Thoracic aorta (tissue), 2 donors: ENCODE measurements at regions not wholly inside any gene's neighbourhood (a gene's known extent, or its start where the extent isn't known, plus 50 kb on each side); places are given as distances from the start of the nearest gene placed in this dataset.

Source experiments
- ATAC-seq: fragments of 150-250 bp; one replicate; pipeline ENCODE4 v1.8.0; 2017; ENCODE audit warnings: low read depth; ENCODE audit not compliant: insufficient number of reproducible peaks, low FRiP score
- DNase-seq: peaks from one replicate; pipeline ENCODE4 v3.0.0-alpha.2; 2020; ENCODE audit warnings: low spot score
- H3K27ac ChIP-seq, 2 donors: fragments of 200-600 bp; sonication (generic); 1 replicate in 1 of 2; 2 replicates in 1 of 2; pipeline ENCODE4 v1.5.1; 2016; ENCODE audit warnings: mild to moderate bottlenecking in 2 of 2, moderate library complexity in 2 of 2
- H3K27me3 ChIP-seq: fragments of 200-600 bp; sonication (generic); replicated peaks from 2 replicates; pipeline ENCODE4 v1.6.0; 2016; ENCODE audit warnings: mild to moderate bottlenecking; ENCODE audit not compliant: insufficient read depth
- H3K36me3 ChIP-seq: fragments of 200-600 bp; sonication (generic); one replicate; pipeline ENCODE4 v1.5.1; 2016
- H3K4me1 ChIP-seq, 2 donors: fragments of 200-600 bp; sonication (generic); 1 replicate in 1 of 2; 2 replicates in 1 of 2; pipeline versions ENCODE4 v1.5.1 to v1.6.0; 2016; ENCODE audit warnings: low read depth in 2 of 2, mild to moderate bottlenecking in 1 of 2; ENCODE audit not compliant: control insufficient read depth in 1 of 2
- H3K4me3 ChIP-seq: fragments of 200-600 bp; sonication (generic); 2 replicates; pipeline ENCODE4 v1.5.1; 2016; ENCODE audit warnings: mild to moderate bottlenecking
- H3K9me3 ChIP-seq: fragments of 200-600 bp; sonication (generic); 2 replicates; pipeline ENCODE4 v1.5.1; 2016
- CTCF ChIP-seq: fragments of 200-600 bp; sonication (generic); IDR thresholded peaks from one replicate; pipeline ENCODE4 v1.5.1; 2019; ENCODE audit warnings: antibody characterized with exemption

GRCh38 chr17:77466596-77467223 lies 325.9 kb downstream of the SEC14L1 start:
- ATAC-seq (no peak), DNase-seq (no peak)
- no peak overlapping the region for H3K4me3 ChIP-seq
- H3K9me3 ChIP-seq, result no peaks in the 10 kb centered on the region
- no peak for TF ChIP-seq CTCF
- H3K4me1 ChIP-seq, result peaks cover 19 to 27% of the 10 kb centered on the region in 2 donors
- H3K27ac ChIP-seq, result no peak overlapping the region
- H3K36me3 ChIP-seq, result no peaks in the 10 kb centered on the region
- H3K27me3 ChIP-seq, result no peaks in the 10 kb centered on the region

- Histone ChIP-seq H3K36me3 (no peaks in the 10 kb centered on the region), H3K4me1 (peaks cover 27 to 31% of the 10 kb centered on the region in 2 donors), H3K27ac (no peak overlapping the region), H3K27me3 (no peaks in the 10 kb centered on the region), H3K9me3 (no peaks in the 10 kb centered on the region), H3K4me3 (no peak overlapping the region)
- DNase-seq (no peak), ATAC-seq (no peak)
- TF ChIP-seq CTCF, result no peak
Observed at GRCh38 chr17:77467521-77467920, 326.8 kb downstream of the SEC14L1 start.

GRCh38 chr17:77468897-77469296 lies 328.1 kb downstream of the SEC14L1 start:
- no peak for TF ChIP-seq CTCF
- Histone ChIP-seq H3K27ac (no peak overlapping the region), H3K4me3 (no peak overlapping the region), H3K36me3 (no peaks in the 10 kb centered on the region), H3K9me3 (no peaks in the 10 kb centered on the region), H3K27me3 (no peaks in the 10 kb centered on the region), H3K4me1 (peaks cover 32 to 40% of the 10 kb centered on the region in 2 donors)
- ATAC-seq (no peak), DNase-seq (no peak)

- Histone ChIP-seq H3K27ac (no peak overlapping the region), H3K36me3 (no peaks in the 10 kb centered on the region), H3K27me3 (no peaks in the 10 kb centered on the region), H3K4me3 (no peak overlapping the region), H3K9me3 (no peaks in the 10 kb centered on the region), H3K4me1 (peaks cover 32 to 55% of the 10 kb centered on the region in 2 donors)
- TF ChIP-seq CTCF, result no peak
- ATAC-seq (no peak), DNase-seq (no peak)
Observed at GRCh38 chr17:77470330-77470786, 329.6 kb downstream of the SEC14L1 start.

GRCh38 chr17:77470800-77471733 lies 330.3 kb downstream of the SEC14L1 start:
- Histone ChIP-seq H3K36me3 (no peaks in the 10 kb centered on the region), H3K27me3 (no peaks in the 10 kb centered on the region), H3K27ac (peak overlapping the region; percentile 42), H3K4me3 (no peak overlapping the region), H3K9me3 (no peaks in the 10 kb centered on the region), H3K4me1 (peaks cover 33 to 60% of the 10 kb centered on the region in 2 donors)
- ATAC-seq (no peak), DNase-seq (no peak)
- TF ChIP-seq CTCF, result no peak
